Stimulated activated CD4-positive, alpha-beta T cell treated with anti-CD3 and anti-CD28 coated beads, Interleukin-12 subunit alpha, Interleukin-12 subunit beta, amount 100 ng/mL, for 48 hours (primary cell): ENCODE measurements at regions not wholly inside any gene's neighbourhood (a gene's known extent, or its start where the extent isn't known, plus 50 kb on each side); places are given as distances from the start of the nearest gene placed in this dataset.

Experiments
- DNase-seq, 3 donors: peaks; one replicate each; pipeline ENCODE4 v3.0.0-alpha.2; 2020; ENCODE audit warnings: low read depth in 2 of 3, low spot score in 1 of 3

DNA sequence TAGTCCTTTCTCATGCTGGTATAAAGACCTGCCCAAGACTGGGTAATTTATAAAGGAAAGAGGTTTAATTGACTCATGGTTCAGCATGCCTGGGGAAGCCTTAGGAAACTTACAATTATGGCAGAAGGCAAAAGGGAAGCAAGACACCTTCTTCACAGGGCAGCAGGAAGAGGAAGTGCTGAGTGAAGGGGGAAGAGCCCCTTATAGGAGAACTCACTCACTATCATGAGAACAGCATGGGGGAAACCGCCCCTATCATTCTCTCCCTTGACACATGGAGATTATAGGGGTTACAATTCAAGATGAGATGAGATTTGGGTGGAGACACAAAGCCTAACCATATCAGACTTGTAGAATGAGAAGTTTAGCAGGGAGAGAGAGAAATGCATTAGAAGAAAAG is 373.3 kb upstream of the DIAPH2 start:
- DNase-seq = no peak

- peak in 1 of 3 donors; percentile 2 for DNase-seq
These were observed 369.7 kb upstream of the DIAPH2 start for GRCh38 chrX:96314985-96315384.

GRCh38 chrX:96361844-96362243 is 322.8 kb upstream of the DIAPH2 start:
- DNase-seq = no peak

DNA sequence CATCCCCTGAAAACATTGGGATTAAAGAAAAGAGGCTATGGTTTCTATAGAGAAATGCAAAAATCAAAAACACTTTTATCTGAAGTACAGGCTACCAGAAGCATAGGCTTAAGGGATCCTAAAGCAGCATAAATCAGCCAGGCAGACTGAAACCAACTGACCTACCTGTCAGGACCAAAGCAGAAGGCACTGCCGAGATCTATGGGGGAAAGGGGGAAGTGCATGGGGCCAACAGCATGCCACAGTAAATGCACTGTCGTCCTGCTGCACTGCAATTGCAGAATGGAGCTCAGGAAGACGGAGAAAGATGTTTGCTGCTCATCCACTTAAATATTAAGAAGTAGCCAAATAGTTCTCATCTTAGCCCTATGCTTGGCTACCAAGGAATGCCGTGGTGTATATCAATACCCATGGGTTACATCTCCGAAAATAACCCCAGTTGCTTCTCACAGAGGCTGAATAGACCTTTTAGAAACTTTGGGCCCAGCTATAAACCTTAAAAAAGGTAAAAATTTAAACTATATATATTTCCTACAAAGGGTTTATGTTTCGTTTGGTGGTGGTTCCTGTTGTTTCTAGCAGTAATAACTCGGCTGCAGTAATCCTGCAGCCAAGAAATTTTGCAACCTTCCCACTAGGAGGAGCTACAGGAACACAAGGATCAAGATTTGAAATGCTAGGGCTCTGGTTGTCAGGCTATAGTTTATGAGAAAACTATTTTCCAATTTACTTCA is 312.2 kb upstream of the DIAPH2 start:
- DNase-seq = no peak

GRCh38 chrX:96373047-96373355 is 311.6 kb upstream of the DIAPH2 start:
- no peak for DNase-seq

DNA sequence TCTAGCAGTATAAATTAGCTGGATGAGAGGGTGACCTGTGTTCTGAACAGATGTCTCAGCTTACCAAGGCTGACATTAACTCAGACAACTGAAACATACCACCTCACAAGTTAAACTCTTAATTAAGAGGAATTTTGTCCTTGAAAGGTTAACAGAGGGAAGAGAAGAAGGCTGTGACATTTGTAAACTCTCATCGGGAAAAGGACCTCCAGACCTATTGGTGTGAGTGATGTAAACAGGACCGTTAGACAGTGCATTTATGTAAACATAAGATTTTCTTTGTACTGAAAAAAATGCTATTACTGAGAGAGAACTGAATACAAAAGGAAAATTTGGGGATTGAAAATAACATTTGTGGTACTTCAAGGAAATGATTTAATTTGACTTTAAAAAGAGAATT is 308.4 kb upstream of the DIAPH2 start:
- DNase-seq = no peak

DNA sequence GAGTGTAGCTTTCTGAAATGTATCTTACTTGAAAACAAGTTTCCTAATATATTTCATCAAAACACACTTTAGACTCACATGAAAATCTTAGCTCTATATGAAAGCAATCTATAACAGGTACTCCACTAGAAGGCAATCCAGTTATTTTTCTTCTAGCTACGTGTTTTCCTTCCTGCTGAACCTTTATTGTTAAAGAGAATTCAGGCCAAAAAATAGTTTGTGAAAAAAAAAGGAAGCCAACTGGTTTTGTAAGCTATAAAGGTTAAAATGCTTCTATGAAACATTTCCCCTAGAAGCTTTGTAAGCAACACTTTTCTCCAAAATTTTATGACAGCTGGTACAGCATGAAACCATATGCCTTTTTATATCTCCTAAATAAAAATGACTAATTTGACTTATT is 304.7 kb upstream of the DIAPH2 start:
- DNase-seq = no peak

DNA sequence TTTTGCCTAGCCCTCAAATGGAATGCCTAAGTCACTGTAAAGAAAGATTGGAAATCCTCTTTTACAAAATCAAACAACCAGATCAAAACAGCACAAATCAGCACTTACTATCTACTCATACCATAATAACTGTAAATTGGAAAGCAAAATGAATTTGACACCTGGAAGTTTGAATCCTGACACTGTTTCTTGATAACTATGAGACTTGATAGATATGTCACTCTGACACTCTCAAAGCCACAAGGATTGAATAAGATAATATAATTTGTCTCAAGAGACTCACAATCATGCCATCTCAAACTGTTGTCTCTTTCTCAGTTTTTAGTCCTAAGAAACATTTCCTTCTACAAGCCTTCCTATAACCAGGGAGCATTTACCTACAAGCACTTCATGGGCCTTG is 302.6 kb upstream of the DIAPH2 start:
- no peak for DNase-seq

GRCh38 chrX:96383428-96383827 is 301.2 kb upstream of the DIAPH2 start:
- no peak for DNase-seq

- no peak for DNase-seq
These were observed 298.3 kb upstream of the DIAPH2 start for GRCh38 chrX:96386325-96386724.

- no peak for DNase-seq
These were observed 297.7 kb upstream of the DIAPH2 start for GRCh38 chrX:96386981-96387380.

DNA sequence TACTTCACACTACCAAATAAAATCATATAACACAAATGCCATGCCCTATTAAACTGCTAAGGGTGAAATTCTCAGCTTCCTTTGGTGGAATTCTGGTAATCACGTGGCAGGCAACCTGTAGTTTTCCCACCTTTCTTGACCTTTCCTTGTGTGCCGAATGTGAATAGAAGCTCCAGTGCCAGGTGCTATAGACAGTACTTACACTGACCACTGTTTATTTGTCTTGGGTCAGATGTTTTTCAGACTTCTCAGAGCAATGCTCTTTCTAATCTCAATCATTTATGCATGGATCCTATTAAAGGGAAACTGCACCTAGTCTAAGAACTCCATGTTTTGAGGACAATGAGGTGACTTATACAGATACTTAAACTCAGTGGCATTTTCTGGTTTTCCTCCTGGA is 296.8 kb upstream of the DIAPH2 start:
- DNase-seq = no peak

DNA sequence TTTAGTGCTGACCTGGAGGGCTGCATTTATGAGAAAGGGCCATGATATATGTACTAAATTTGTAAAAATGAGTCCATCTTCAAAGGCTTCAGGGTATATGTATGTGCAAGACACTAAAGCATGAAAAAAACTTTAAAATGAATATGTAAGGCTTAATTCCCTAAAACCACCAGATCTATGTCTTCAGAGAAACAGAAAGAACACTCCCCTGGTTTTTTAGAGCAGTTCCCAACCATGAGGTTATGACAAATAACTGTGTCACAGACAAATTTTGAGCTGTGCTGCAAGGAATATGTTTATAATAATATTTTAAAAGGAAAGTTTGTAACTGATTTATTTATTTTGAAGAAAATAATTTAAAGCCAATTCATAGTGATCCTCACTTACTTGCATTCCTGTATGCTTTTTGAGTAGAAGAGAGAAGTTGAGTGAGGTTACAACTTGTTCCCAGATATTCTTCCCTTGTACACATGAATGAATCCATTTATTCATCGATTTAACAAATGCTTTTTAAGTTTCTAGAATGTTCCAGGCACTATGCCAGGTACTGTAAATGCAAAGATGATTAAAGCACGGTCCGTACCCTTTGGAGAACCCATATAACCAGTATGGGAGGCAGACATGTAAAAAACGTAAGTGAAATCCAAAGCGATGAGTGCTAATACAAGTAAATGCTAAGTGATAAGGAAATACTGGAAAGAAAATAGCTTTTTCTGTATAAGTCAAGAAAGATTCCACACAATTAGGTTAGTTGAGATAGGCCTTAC is 295.2 kb upstream of the DIAPH2 start:
- no peak for DNase-seq

- DNase-seq = no peak
These were observed 290.0 kb upstream of the DIAPH2 start for GRCh38 chrX:96394598-96394997.

DNA sequence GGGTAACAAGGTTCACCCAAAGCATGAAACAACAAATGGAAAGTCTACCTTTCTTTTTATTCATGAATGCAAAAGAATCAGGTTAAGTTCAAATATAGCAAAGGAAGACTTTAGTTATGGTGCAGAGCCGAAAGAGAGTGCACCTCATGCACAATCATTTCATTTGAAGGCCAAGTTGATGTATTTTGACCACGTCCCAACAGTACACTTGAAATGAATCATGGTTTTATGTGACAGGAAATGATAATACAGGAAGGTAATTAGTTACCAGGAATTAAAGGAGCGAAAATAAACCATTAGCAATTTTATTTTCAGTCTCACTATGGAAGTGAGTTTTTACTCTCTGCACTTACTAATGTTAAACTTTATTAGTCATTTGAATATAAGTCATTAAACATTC is 281.2 kb upstream of the DIAPH2 start:
- no peak for DNase-seq

DNA sequence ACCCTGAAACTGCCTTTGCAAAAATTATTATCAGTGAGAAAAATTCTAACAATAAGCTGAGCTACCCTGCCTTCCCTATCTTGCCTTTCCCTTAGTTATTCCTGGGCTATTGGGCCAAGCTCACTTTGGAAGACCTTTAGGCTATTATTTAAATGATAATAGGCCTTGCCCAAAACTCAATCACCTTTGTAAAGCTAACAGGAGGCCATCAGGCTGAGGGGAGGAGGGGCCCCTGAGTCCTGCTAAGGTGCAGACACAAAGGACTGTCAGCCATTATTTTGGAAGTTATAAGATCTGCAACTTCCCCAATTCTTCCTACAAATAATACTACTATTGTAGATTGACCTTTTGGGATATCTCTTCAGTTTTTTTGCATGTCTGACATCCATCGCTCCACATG is 278.8 kb upstream of the DIAPH2 start:
- no peak for DNase-seq

DNA sequence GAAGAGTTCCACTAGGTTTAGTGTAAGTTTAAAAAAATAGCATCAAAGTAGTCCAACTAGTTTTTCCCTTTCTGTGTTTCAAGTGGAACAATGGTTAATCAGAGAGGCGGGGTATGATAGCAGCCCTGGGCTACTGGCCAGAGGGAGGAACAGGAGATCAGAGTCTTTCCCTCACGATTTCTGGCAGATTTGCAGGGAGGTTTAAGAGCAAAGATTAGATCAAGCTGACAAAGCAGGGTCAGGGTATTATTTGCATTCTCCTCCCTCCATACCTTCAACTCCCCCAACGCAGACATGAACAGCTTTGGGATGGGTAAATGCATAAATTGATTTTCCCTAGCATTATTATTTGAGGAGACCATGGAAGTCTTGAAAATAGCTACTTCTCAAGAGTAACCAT is 277.6 kb upstream of the DIAPH2 start:
- no peak for DNase-seq

GRCh38 chrX:96407501-96407900 is 277.1 kb upstream of the DIAPH2 start:
- DNase-seq = no peak

GRCh38 chrX:96407981-96408380 is 276.7 kb upstream of the DIAPH2 start:
- no peak for DNase-seq

DNA sequence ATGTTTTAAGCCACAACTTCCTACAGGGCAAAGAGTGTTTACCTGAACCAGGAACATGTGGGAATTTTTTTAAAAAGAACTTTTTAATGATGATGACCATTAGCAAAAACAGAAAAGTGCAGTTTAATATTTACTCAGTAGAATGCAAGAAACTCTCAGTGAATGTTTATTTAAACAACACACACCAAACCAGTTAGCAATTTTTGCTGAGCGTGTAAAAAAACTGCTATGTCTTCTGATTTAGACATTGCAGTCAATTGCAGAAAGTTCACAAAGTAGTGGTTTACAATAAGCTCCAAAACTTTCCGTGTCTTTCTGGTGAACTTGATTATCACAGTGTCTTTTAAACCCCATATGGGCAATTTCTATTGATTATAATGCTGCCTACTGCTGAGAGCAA is 273.7 kb upstream of the DIAPH2 start:
- DNase-seq = no peak

GRCh38 chrX:96417695-96418094 is 266.9 kb upstream of the DIAPH2 start:
- no peak for DNase-seq

DNA sequence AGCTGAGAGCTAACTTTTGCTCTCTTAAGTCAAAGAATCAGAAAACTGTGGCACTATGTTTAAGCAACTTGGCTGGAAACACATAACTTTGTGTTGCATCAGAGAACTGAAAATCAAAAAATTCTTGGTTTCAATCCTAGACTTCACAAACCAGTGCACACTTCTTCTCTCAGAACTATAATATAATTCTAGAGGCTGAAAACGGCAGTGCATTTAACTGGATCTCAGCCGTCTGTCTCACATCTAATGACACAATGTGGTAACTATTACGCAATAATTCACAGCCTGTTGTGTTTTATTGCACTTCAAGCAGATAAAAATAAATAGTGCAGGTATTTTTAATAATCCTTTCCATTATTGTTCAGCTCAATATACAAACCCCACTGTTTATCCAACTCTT is 260.6 kb upstream of the DIAPH2 start:
- no peak for DNase-seq

DNA sequence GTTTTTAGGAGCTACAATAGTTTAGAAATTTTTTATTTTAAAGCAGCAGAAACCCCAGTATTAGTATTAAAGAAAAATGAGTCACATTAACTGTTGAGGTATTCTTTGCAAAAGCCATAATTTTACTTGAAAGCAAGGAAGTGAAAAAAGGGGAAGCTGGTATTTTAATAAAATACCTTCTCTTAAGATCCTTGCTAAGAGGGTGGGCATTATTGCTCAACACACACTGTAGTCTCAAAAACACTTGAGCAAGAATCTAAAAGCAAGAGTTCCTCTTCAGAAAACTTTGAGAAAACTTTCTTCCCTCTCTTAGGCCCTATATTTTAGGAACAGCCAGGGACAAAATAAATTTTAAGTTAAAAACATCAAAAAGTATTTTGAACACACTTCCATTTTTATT is 259.4 kb upstream of the DIAPH2 start:
- DNase-seq = no peak
